GM12892 (cell line): ENCODE measurements at regions not wholly inside any gene's neighbourhood (a gene's known extent, or its start where the extent isn't known, plus 50 kb on each side); places are given as distances from the start of the nearest gene placed in this dataset.

ENCODE experiments used
- POLR2A ChIP-seq: IDR thresholded peaks from 2 replicates; pipeline ENCODE4 v1.6.1; 2011; ENCODE audit warnings: low read depth, low read length, control low read depth
- POLR2AphosphoS5 ChIP-seq: IDR thresholded peaks from 2 replicates; pipeline ENCODE4 v1.6.1; 2011; ENCODE audit warnings: low read depth, low read length, control low read depth

GRCh38 chr12:125657681-125658080 is 592.4 kb downstream of the AACS start:
- TF ChIP-seq POLR2AphosphoS5: no peak
- TF ChIP-seq POLR2A: no peak
